C4-2B (cell line): ENCODE measurements at regions not wholly inside any gene's neighbourhood (a gene's known extent, or its start where the extent isn't known, plus 50 kb on each side); places are given as distances from the start of the nearest gene placed in this dataset.

Source experiments
- CTCF ChIP-seq: fragments of 450-650 bp; conservative IDR thresholded peaks from 2 replicates; pipeline ENCODE4 v1.5.1; 2017; ENCODE audit warnings: mild to moderate bottlenecking
- ZFX ChIP-seq: fragments of 450-650 bp; IDR thresholded peaks from 2 replicates; pipeline ENCODE4 v1.6.1; 2017

- TF ChIP-seq CTCF (no peak), ZFX (no peak)
These were observed 74.8 kb downstream of the GPR37 start for GRCh38 chr7:124690840-124691239.
